GM12892 (cell line): ENCODE measurements at regions not wholly inside any gene's neighbourhood (a gene's known extent, or its start where the extent isn't known, plus 50 kb on each side); places are given as distances from the start of the nearest gene placed in this dataset.

Source experiments
- POLR2A ChIP-seq: IDR thresholded peaks from 2 replicates; pipeline ENCODE4 v1.6.1; 2011; ENCODE audit warnings: low read depth, low read length, control low read depth
- POLR2AphosphoS5 ChIP-seq: IDR thresholded peaks from 2 replicates; pipeline ENCODE4 v1.6.1; 2011; ENCODE audit warnings: low read depth, low read length, control low read depth
- TAF1 ChIP-seq: IDR thresholded peaks from 2 replicates; pipeline ENCODE4 v1.6.1; 2011; ENCODE audit warnings: low read depth, mild to moderate bottlenecking, control low read depth, low read length, borderline replicate concordance

DNA sequence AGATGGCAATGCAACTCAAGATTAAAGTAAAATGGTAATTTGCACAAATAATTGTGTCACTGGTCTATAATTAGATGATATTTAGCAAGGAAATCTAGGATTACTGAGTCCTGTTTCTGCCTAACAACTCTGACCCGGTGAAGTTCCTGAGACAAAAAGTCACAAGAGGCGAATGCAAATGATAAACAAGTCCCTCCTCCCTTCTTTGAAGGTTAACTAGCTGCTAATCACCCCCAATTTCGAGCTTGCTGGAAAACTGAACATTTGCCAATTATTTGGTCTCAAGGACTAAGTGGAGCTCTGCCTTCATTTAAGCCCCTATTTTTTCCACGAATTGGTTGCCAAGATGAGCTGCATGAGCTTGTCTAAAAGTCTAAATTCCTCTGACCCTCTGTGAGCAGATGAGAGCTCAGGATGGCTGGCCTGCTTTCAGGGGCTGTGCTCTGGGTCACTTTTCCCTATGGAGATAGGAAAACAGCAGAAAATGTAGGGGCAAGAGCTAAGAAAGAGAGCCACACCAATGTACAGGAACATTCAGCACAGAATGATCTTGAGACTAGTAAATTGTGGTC, 127.3 kb downstream of the MBL2 start:
- TF ChIP-seq POLR2AphosphoS5 (no peak), POLR2A (no peak), TAF1 (no peak)
